Hepatocyte (in vitro differentiated cells): ENCODE measurements at regions not wholly inside any gene's neighbourhood (a gene's known extent, or its start where the extent isn't known, plus 50 kb on each side); places are given as distances from the start of the nearest gene placed in this dataset.

Experiments used
- DNase-seq: peaks from one replicate; pipeline ENCODE4 v3.0.0-alpha.2; 2016; ENCODE audit warnings: low spot score
- H2AFZ ChIP-seq: fragments of 200-600 bp; sonication (generic); 2 replicates; pipeline ENCODE4 v1.6.0; 2016; ENCODE audit warnings: antibody characterized with exemption, mild to moderate bottlenecking
- H3K27ac ChIP-seq: fragments of 200-600 bp; sonication (generic); 2 replicates; pipeline ENCODE4 v1.5.1; 2016; ENCODE audit warnings: mild to moderate bottlenecking
- H3K27me3 ChIP-seq: fragments of 200-600 bp; sonication (generic); 2 replicates; pipeline ENCODE4 v1.6.1; 2016
- H3K36me3 ChIP-seq: fragments of 200-600 bp; sonication (generic); replicated peaks from 2 replicates; pipeline ENCODE4 v1.5.1; 2016; ENCODE audit warnings: low read depth; ENCODE audit not compliant: insufficient read depth
- H3K4me1 ChIP-seq: fragments of 200-600 bp; sonication (generic); 2 replicates; pipeline ENCODE4 v1.5.1; 2016; ENCODE audit warnings: mild to moderate bottlenecking, moderate library complexity; ENCODE audit not compliant: insufficient read depth
- H3K4me2 ChIP-seq: fragments of 200-600 bp; sonication (generic); 2 replicates; pipeline ENCODE4 v1.6.0; 2016
- H3K4me3 ChIP-seq: fragments of 200-600 bp; sonication (generic); 2 replicates; pipeline ENCODE4 v1.5.1; 2016; ENCODE audit warnings: mild to moderate bottlenecking
- H3K79me2 ChIP-seq: fragments of 200-600 bp; sonication (generic); 2 replicates; pipeline ENCODE4 v1.6.0; 2017; ENCODE audit warnings: mild to moderate bottlenecking
- H3K9me2 ChIP-seq: fragments of 200-600 bp; sonication (generic); replicated peaks from 2 replicates; pipeline ENCODE4 v1.6.0; 2017; ENCODE audit warnings: mild to moderate bottlenecking; ENCODE audit not compliant: insufficient read depth
- H3K9me3 ChIP-seq: fragments of 200-600 bp; sonication (generic); 2 replicates; pipeline ENCODE4 v1.5.1; 2016; ENCODE audit warnings: low read depth, mild to moderate bottlenecking
- H4K20me1 ChIP-seq: fragments of 200-600 bp; sonication (generic); 2 replicates; pipeline ENCODE4 v1.6.0; 2016; ENCODE audit warnings: mild to moderate bottlenecking; ENCODE audit not compliant: insufficient read depth, poor library complexity, severe bottlenecking
- CTCF ChIP-seq: fragments of 200-600 bp; sonication (generic); IDR thresholded peaks from 2 replicates; pipeline ENCODE4 v1.5.1; 2016; ENCODE audit warnings: antibody characterized with exemption, mild to moderate bottlenecking; ENCODE audit not compliant: poor library complexity
- EZH2 ChIP-seq: fragments of 200-600 bp; sonication (generic); IDR thresholded peaks from 2 replicates; pipeline ENCODE4 v1.6.1; 2016; ENCODE audit warnings: antibody characterized with exemption, mild to moderate bottlenecking, borderline replicate concordance
- EZH2phosphoT487 ChIP-seq: fragments of 200-600 bp; sonication (generic); IDR thresholded peaks from one replicate; pipeline ENCODE4 v1.6.1; 2018; ENCODE audit warnings: antibody characterized with exemption, mild to moderate bottlenecking, low read depth, moderate library complexity; ENCODE audit not compliant: unreplicated experiment, severe bottlenecking
- WGBS: methylation state at CpG from one replicate; pipeline ENCODE4 v1.1.6; 2016; ENCODE audit warnings: low lambda C conversion rate; ENCODE audit errors: missing lambda C conversion rate; 5-methylcytosine and 5-hydroxymethylcytosine counted together

DNA sequence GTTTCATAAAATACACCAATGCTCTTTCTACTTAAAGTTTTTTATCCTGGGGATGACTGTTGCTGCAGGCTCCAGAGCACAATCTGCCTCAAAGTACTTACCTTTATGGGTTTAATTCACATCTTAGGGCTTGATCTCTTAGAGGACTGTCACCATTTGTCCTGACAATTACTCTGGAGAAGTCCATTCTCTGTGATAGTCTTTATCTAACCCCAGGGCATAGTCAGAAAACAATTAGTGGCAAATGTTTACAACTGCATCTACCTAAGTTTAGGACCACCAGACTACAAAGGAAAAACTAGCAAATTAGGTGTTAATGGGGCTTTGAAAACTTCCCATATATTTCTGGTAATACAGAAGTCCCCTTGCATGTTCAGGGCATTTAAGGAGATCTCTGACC lies 973.5 kb downstream of the JRKL start:
- H3K36me3 ChIP-seq: no peaks in the 10 kb centered on the region
- no peaks in the 10 kb centered on the region for H3K27me3 ChIP-seq
- H3K4me3 ChIP-seq: no peak overlapping the region
- no peaks in the 10 kb centered on the region for H3K9me3 ChIP-seq
- no peak overlapping the region for H3K27ac ChIP-seq
- H3K4me1 ChIP-seq: no peaks in the 10 kb centered on the region
- H4K20me1 ChIP-seq: no peaks in the 10 kb centered on the region
- H3K79me2 ChIP-seq: no peaks in the 10 kb centered on the region
- no peak for TF ChIP-seq CTCF
- no peak for TF ChIP-seq EZH2
- TF ChIP-seq EZH2phosphoT487: no peak
- no peaks in the 10 kb centered on the region for H3K9me2 ChIP-seq
- no peak overlapping the region for H3K4me2 ChIP-seq
- no peak overlapping the region for H2AFZ ChIP-seq
- DNase-seq: no peak

DNA sequence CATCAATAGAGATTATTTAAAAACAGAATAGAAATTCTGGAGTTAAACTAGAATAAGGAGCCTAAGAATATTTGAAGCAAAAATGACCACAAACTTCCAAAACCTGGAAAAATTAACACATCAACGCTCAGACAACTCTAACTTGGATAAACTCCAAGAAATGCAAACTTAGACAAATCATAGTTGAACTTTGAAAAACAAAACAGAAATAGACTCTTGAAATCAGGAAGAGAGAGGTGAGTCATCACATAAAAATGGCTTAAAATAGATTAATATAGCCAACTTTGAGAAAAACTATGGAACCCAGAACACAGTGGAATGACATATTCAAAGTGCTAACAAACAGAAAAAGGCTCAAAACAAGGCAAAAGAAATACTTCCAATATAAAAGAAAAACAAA lies 974.2 kb downstream of the JRKL start:
- no peak overlapping the region for H2AFZ ChIP-seq
- no peak overlapping the region for H3K27ac ChIP-seq
- no peaks in the 10 kb centered on the region for H3K79me2 ChIP-seq
- 74% methylated on average over 1 of the region's 1 CpG for WGBS
- no peaks in the 10 kb centered on the region for H3K4me1 ChIP-seq
- no peaks in the 10 kb centered on the region for H4K20me1 ChIP-seq
- TF ChIP-seq CTCF (no peak), EZH2 (no peak)
- no peak overlapping the region for H3K4me3 ChIP-seq
- no peaks in the 10 kb centered on the region for H3K9me2 ChIP-seq
- no peaks in the 10 kb centered on the region for H3K9me3 ChIP-seq
- no peaks in the 10 kb centered on the region for H3K27me3 ChIP-seq
- DNase-seq: no peak
- H3K4me2 ChIP-seq: no peak overlapping the region
- no peaks in the 10 kb centered on the region for H3K36me3 ChIP-seq

DNA sequence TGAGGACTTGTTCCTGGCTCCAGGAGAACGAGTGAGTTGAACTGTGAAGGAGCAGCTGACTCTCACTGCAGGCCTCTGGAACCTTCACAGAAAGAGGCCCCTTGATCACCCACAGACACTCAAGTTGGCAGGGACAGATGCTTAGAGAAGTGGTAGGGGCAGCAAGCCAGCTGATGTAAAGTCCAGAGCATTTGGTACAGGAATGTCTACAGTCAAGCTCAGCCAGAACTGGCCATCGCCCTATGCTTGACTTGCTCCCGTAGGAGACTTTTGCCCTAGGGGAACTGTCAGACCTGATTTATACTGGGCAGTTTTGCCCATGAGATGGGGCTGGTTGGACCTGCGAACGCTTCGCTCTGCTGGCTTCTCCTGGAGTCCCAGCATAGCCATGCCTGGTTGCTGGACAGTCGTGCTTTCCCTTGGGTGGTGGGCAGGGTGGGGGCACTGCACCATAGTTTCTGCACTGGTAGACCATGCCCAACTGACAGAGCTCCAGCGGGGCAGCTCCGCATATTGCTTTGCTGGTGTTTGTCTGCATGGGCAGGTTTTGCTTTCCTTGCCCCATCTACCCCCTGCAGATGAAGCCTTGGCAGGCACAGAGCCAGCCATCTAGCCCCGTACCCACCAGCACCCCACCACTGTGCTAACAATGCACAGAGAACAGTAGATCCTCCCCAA lies 977.7 kb downstream of the JRKL start:
- no peak overlapping the region for H2AFZ ChIP-seq
- H3K4me3 ChIP-seq: no peak overlapping the region
- DNase-seq: no peak
- no peaks in the 10 kb centered on the region for H3K36me3 ChIP-seq
- no peaks in the 10 kb centered on the region for H3K79me2 ChIP-seq
- H3K9me3 ChIP-seq: no peaks in the 10 kb centered on the region
- TF ChIP-seq EZH2phosphoT487 (no peak), EZH2 (no peak), CTCF (no peak)
- H3K9me2 ChIP-seq: no peaks in the 10 kb centered on the region
- no peak overlapping the region for H3K27ac ChIP-seq
- no peaks in the 10 kb centered on the region for H3K4me1 ChIP-seq
- 92% methylated on average over 10 of the region's 10 CpGs for WGBS
- H3K27me3 ChIP-seq: no peaks in the 10 kb centered on the region
- H4K20me1 ChIP-seq: no peaks in the 10 kb centered on the region
- H3K4me2 ChIP-seq: no peak overlapping the region

DNA sequence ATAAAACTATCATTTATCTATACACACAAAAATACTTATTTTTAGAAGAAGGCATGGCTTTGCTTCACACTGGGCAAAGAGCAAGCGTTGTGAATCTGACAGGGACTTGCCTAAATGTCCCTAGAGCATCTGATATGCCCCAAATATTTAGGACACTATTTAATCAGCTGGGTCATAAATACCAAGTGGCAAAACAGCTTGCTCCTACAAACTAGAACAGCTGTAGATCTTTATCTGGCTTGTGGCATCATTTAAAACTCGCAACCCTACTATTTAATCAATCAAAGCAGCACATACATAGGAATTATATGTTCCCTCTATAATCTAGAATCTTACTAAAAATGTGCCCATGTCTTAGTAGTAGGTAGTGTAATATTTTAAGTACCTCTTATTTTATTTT lies 999.5 kb downstream of the JRKL start:
- DNase-seq: no peak
- TF ChIP-seq EZH2: no peak
- no peak for TF ChIP-seq CTCF
- TF ChIP-seq EZH2phosphoT487: no peak
- H3K27me3 ChIP-seq: no peaks in the 10 kb centered on the region
- H3K4me2 ChIP-seq: no peak overlapping the region
- WGBS: 32% methylated on average over 2 of the region's 2 CpGs
- no peak overlapping the region for H3K4me3 ChIP-seq
- no peak overlapping the region for H3K27ac ChIP-seq
- H2AFZ ChIP-seq: no peak overlapping the region
- H3K4me1 ChIP-seq: no peaks in the 10 kb centered on the region
- no peaks in the 10 kb centered on the region for H3K36me3 ChIP-seq
- H3K9me3 ChIP-seq: peaks cover 3% of the 10 kb centered on the region
- H3K9me2 ChIP-seq: no peaks in the 10 kb centered on the region
- no peaks in the 10 kb centered on the region for H4K20me1 ChIP-seq
- no peaks in the 10 kb centered on the region for H3K79me2 ChIP-seq
